NCI-H345 (cell line): ENCODE measurements at regions not wholly inside any gene's neighbourhood (a gene's known extent, or its start where the extent isn't known, plus 50 kb on each side); places are given as distances from the start of the nearest gene placed in this dataset.
"Not testable (repeated sequence)": the region's sequence is repeated elsewhere in the genome, so short reads cannot be mapped to it uniquely, and the experiment has no call there.

Source experiments
- DNase-seq: peaks from one replicate; lab custom pipeline; 2025; lab: John Stamatoyannopoulos, UW

DNA sequence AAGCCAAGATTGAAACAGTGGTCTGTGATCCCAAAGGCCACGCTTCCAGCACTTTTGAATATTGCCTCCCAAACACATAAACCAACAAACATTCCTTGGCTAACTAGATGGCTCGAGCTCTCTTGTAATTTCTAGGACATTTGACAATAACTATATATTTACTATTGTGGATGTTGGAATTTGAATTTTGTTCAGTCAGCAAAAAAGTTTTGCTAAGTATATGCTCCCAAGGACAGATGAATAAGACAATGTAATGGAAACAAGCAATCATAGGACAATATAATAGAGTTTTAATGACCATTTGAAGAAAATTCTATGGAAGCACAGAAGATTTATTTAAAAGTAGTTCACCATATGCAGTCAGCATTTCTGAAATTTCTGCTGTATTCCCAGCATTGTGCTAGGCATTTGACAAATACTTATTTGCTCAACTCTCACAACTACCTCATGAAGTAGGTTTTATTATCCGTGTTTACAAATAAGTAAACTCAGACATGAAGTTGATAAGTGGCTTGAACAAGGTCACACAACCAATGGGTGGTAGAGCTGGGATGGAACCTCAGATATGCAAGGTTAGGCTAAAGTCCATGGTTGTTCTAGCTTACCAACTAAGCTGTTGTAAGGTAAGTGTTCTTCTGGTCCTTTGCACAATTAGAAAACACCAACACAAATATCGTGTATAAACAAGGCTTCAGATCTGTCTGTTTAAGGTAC is 205.1 kb downstream of the NUFIP1 start:
- no peak for DNase-seq

GRCh38 chr13:44780591-44781280 is 204.6 kb upstream of the TSC22D1 start:
- no peak for DNase-seq

DNA sequence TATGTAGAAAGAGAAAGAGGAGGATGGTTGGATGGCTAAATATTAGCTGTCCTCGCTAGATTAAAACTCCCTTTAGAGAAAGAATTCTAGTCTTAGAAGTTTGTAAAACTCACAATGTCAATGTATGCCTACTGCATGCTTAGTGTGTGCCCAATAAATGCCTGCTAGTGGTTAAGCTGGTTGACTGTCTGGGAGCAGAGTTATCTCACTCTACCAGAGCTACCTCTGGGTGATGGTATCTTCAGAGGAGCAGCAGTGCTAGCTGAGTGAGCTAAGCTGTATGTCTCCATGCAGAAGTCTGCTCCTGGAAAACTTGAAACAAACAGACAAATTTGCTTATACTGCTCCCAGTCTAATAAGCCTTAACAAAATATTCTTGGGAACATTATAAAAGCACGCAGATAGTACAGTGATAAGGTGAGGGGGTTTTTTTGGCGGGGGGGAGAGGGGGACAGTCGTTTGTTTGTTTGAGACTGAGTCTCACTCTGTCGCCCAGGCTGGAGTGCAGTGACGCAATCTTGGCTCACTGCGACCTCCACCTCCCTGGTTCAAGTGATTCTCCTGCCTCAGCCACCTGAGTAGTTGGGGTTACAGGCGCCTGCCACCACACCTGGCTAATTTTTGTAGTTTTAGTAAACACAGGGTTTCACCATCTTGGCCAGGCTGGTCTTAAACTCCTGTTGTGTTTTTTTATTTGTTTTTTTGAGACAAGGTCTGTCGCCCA is 202.8 kb upstream of the TSC22D1 start:
- no peak for DNase-seq

GRCh38 chr13:44775290-44775689 is 199.2 kb upstream of the TSC22D1 start:
- not testable (repeated sequence) for DNase-seq

DNA sequence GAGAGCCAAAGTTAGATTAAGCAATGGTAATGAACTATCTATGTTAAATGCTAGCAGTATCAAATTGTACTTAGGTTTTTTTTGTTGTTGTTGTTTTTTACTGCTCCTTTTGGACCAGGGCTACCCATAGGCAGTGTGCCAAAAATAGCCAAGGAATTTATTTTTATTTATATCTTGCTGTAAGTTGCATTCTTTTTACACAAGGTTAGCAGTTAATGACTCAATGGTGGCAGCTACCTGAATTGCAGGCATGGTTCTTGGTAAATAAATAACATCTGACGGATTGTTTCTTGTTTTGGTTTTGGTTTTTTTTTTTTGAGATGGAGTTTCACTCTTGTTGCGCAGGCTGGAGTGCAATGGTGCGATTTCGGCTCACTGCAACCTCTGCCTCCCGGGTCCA is 194.8 kb upstream of the TSC22D1 start:
- DNase-seq, result no peak

DNA sequence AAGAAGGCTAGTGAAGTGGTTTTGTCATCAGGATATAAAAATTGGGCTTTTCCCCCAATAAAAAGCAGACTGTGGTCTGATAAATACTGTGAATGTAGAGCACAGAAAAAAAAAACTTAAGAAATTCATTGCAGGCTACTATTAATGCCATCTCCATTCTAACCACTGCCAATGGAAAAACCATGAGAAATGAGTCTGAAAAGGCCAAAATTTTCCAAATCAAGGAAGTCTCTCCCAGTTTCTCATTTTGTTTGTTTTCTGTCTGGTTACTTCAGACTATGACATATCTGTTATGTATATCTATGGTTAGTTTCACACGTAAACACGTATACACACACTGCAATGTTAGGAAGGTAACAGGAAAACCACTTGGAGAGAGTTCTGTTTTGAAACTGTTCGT is 193.6 kb upstream of the TSC22D1 start:
- no peak for DNase-seq

- DNase-seq, result no peak
Measured at GRCh38 chr13:44768775-44769581, 192.8 kb upstream of the TSC22D1 start.

DNA sequence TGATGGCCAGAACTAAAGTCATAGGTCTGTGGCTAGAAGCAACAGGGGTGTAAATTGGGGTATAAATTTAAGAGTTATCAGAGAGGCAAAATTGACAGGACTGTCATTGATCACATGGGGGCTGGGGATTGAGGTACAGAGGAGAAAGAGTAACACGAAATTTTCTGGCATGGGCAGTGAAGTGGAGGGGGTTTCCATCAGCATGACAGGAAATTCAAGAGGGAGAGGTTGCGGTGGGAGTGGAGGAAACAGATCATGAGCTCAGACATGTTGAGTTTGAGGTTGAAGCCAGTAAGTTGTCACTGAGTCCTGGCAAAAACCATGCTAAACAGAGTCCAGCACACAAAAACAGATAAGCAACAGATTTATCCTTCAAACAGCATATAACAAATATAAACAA is 192.1 kb upstream of the TSC22D1 start:
- no peak for DNase-seq

GRCh38 chr13:44765001-44765471 is 188.9 kb upstream of the TSC22D1 start:
- DNase-seq, result no peak

- DNase-seq, result no peak
Measured at GRCh38 chr13:44764302-44764692, 188.2 kb upstream of the TSC22D1 start.

GRCh38 chr13:44763615-44764301 is 187.6 kb upstream of the TSC22D1 start:
- no peak for DNase-seq

GRCh38 chr13:44762911-44763310 is 186.8 kb upstream of the TSC22D1 start:
- no peak for DNase-seq

GRCh38 chr13:44760434-44760833 is 184.3 kb upstream of the TSC22D1 start:
- no peak for DNase-seq

- DNase-seq, result peak; percentile 70
Measured at GRCh38 chr13:44759384-44760360, 183.5 kb upstream of the TSC22D1 start.

DNA sequence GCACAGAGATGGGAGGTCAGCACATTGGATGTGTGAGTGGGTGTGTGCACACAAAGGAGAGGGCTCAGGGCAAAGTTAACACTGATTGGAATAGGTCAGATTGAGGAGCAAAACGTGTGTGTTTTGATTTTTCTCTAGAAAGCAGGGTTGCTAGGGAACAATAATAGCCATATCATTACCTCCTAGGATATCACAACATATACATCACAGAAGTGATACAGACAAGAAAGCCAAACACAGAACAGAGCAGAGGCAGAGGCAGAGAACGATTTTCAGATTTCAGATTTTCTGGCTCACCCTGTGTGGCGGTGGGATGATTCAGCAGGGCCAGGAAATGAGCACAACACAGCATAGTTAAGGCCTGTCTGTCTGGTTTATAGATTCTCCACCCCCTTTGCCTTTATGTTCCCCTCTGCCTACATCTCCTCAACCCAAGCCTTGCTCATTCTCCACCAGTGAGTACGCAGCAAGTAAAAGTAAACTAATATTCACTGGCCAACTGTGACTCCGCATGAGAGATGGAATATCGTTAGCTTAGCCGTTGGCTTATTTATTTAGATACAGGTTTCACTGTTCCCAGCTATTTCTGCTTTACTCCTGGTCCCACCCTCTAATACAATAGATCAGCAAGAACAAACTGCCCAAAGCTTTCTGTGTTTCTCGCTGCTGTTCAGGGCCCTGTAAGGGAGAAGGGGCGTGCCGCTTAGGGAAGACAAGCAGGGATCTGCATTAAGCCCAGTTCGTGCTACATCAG is 182.7 kb upstream of the TSC22D1 start:
- peak; percentile 68 for DNase-seq

DNA sequence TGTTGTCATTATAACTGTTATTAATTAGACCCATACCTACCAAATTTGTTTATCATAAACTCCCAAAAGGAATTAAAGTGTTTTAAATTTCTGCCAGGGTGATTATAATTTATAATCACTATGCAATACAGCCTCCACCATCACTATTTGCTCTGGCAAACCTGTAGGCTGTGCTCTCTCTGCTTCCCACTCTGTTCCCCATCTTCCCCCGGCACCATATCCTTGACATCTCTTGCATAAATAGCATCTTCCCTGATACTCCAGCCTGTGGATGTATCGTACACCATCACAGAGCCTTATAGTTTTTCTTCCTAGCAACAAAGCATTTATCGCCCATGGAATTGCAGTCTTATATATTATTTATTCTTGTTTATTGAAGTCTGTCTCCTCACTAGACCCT is 181.5 kb upstream of the TSC22D1 start:
- no peak for DNase-seq

GRCh38 chr13:44756276-44756810 is 180.2 kb upstream of the TSC22D1 start:
- no peak for DNase-seq

DNA sequence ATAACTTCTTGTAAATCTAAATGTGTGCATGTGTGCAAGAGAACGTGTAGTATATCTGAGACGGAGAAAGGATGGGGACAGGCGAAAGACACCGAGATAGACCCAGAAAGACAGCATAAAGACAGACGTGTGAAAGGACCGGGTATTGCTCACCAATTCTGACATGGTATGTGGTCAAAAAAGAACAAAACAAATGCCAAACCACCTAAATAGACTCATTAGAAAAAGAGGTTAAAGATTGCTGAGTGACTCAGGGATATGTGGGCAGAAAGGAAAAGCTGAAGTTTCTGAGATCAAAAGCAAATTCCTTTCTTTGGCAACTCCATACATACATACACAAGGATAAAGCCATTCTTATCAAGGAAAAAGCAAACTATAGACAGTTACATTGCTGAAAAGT is 179.7 kb upstream of the TSC22D1 start:
- no peak for DNase-seq

DNA sequence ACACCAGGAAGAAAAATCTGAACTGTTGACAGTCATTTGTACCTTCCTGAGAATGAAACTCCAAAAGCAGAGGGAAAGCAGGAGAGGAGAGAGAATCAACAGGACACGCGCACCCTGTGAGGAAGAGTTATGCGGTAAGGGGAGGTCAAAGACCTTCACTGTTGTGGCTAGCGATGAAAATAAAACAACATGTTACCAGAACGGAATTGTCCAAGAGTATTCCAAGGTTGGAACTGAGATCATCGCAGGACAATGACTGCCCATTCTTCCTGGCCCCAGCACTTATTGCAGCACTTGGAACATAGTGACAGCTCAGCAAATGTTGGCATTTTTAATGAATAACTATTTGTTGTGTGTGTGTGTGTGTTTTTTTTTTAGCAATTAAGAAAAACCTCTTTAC is 176.0 kb upstream of the TSC22D1 start:
- DNase-seq, result no peak
